GM23248 (cell line): ENCODE measurements at regions not wholly inside any gene's neighbourhood (a gene's known extent, or its start where the extent isn't known, plus 50 kb on each side); places are given as distances from the start of the nearest gene placed in this dataset.

Experiments used
- DNase-seq: peaks from one replicate; pipeline ENCODE4 v3.0.0-alpha.2; 2015
- H2AFZ ChIP-seq: fragments of 200-600 bp; sonication (generic); 2 replicates; pipeline ENCODE4 v1.6.1; 2016; ENCODE audit warnings: antibody characterized with exemption
- H3F3A ChIP-seq: fragments of 200-600 bp; sonication (generic); 2 replicates; pipeline ENCODE4 v1.6.1; 2016; ENCODE audit warnings: mild to moderate bottlenecking, antibody characterized with exemption, mixed run types; ENCODE audit not compliant: insufficient read depth
- H3K27ac ChIP-seq: fragments of 200-600 bp; sonication (generic); 2 replicates; pipeline ENCODE4 v1.5.1; 2016; ENCODE audit warnings: mild to moderate bottlenecking
- H3K27me3 ChIP-seq: fragments of 200-600 bp; sonication (generic); replicated peaks from 2 replicates; pipeline ENCODE4 v1.6.1; 2016; ENCODE audit warnings: mild to moderate bottlenecking; ENCODE audit not compliant: insufficient read depth
- H3K36me3 ChIP-seq: fragments of 200-600 bp; sonication (generic); 2 replicates; pipeline ENCODE4 v1.6.1; 2016; ENCODE audit warnings: low read depth, mild to moderate bottlenecking
- H3K4me1 ChIP-seq: fragments of 200-600 bp; sonication (generic); 2 replicates; pipeline ENCODE4 v1.6.1; 2016; ENCODE audit warnings: mild to moderate bottlenecking; ENCODE audit not compliant: insufficient read depth
- H3K4me2 ChIP-seq: fragments of 200-600 bp; sonication (generic); one replicate; pipeline ENCODE4 v1.6.1; 2016; ENCODE audit warnings: mild to moderate bottlenecking; ENCODE audit not compliant: unreplicated experiment
- H3K4me3 ChIP-seq: fragments of 200-600 bp; sonication (generic); 2 replicates; pipeline ENCODE4 v1.5.1; 2016; ENCODE audit warnings: mild to moderate bottlenecking
- H3K79me2 ChIP-seq: fragments of 200-600 bp; sonication (generic); 2 replicates; pipeline ENCODE4 v1.6.1; 2016; ENCODE audit warnings: mild to moderate bottlenecking; ENCODE audit not compliant: insufficient read depth
- H3K9ac ChIP-seq: fragments of 200-600 bp; sonication (generic); 2 replicates; pipeline ENCODE4 v1.6.1; 2016; ENCODE audit warnings: mild to moderate bottlenecking
- H3K9me2 ChIP-seq: fragments of 200-600 bp; sonication (generic); 2 replicates; pipeline ENCODE4 v1.6.1; 2016; ENCODE audit warnings: mixed run types, mild to moderate bottlenecking, moderate library complexity; ENCODE audit not compliant: insufficient read depth
- H3K9me3 ChIP-seq: fragments of 200-600 bp; sonication (generic); one replicate; pipeline ENCODE4 v1.6.1; 2017; ENCODE audit warnings: low read depth
- H4K20me1 ChIP-seq: fragments of 200-600 bp; sonication (generic); 2 replicates; pipeline ENCODE4 v1.6.0; 2016; ENCODE audit not compliant: insufficient read depth
- EZH2 ChIP-seq: fragments of 200-600 bp; sonication (generic); IDR thresholded peaks from 2 replicates; pipeline ENCODE4 v1.6.1; 2018; ENCODE audit warnings: antibody characterized with exemption, mild to moderate bottlenecking; ENCODE audit not compliant: insufficient read depth, poor library complexity, severe bottlenecking
- EZH2phosphoT487 ChIP-seq: fragments of 200-600 bp; sonication (generic); IDR thresholded peaks from 2 replicates; pipeline ENCODE4 v1.6.1; 2018; ENCODE audit warnings: antibody characterized with exemption, moderate library complexity, mild to moderate bottlenecking, low read depth; ENCODE audit not compliant: insufficient read depth
- WGBS, 2 experiments: methylation state at CpG; one replicate each; pipeline ENCODE4 v1.1.6; 2015 to 2017; ENCODE audit warnings: low lambda C conversion rate in 2 of 2, low coverage in 1 of 2; ENCODE audit errors: missing lambda C conversion rate in 2 of 2; 5-methylcytosine and 5-hydroxymethylcytosine counted together
- in situ Hi-C: fragments of 300-500 bp; cut with MboI; formaldehyde crosslinking; loops from 2 replicates; pipeline ENCODE4 v1.15.0; 2020

DNA sequence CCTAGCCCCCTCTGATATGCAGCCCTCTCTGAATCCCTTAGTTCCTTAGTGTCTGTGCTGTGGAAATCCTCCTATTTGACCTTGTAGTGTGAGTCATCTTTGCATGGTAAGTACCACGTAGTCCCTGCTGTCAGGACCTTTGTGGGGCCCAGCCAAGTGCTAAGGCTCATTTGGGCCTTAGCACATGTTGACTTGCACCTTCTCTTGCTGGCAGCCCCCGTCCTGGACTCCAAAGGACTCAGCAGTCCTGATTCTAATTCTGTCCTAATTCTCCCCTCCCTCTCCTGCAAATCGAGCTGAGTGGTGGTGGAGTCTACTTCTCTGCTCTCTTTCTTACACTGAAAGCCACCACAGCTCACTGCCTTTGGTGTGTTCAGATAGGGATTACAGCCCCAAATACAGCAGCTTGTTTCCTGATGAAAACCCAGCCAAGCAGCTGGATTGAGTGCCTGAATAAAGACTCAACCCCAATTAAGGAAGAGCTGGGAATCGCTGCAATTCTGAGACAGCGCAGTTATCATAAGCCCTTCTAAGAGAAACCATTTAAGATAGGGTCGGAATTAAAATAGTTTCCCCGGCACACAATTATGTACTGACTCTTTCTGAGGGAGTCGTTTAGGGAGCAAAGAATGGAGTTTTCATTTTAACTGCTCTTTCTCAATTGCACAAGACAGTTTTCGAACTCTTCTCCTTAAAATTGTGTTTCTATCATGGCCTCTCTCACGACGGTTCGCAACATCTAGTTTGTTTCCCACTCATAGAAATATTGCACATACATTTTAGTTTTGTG, 215.6 kb upstream of the TNP1 start:
- H3K9me2 ChIP-seq, result no peaks in the 10 kb centered on the region
- no peaks in the 10 kb centered on the region for H3K36me3 ChIP-seq
- H3K9me3 ChIP-seq, result no peaks in the 10 kb centered on the region
- H3K4me2 ChIP-seq, result no peak overlapping the region
- in situ Hi-C loops, result no loop called here
- H3K27ac ChIP-seq, result no peak overlapping the region
- no peaks in the 10 kb centered on the region for H3K27me3 ChIP-seq
- no peak overlapping the region for H3K4me3 ChIP-seq
- no peaks in the 10 kb centered on the region for H3F3A ChIP-seq
- peak; percentile 64 for DNase-seq
- H3K4me1 ChIP-seq, result peaks cover 11% of the 10 kb centered on the region
- H2AFZ ChIP-seq, result no peak overlapping the region
- WGBS, 2 experiments, result 78 to 81% methylated on average over 12 of the region's 12 CpGs
- no peaks in the 10 kb centered on the region for H4K20me1 ChIP-seq
- H3K9ac ChIP-seq, result no peak overlapping the region
- no peak for TF ChIP-seq EZH2
- TF ChIP-seq EZH2phosphoT487, result no peak
- no peaks in the 10 kb centered on the region for H3K79me2 ChIP-seq

DNA sequence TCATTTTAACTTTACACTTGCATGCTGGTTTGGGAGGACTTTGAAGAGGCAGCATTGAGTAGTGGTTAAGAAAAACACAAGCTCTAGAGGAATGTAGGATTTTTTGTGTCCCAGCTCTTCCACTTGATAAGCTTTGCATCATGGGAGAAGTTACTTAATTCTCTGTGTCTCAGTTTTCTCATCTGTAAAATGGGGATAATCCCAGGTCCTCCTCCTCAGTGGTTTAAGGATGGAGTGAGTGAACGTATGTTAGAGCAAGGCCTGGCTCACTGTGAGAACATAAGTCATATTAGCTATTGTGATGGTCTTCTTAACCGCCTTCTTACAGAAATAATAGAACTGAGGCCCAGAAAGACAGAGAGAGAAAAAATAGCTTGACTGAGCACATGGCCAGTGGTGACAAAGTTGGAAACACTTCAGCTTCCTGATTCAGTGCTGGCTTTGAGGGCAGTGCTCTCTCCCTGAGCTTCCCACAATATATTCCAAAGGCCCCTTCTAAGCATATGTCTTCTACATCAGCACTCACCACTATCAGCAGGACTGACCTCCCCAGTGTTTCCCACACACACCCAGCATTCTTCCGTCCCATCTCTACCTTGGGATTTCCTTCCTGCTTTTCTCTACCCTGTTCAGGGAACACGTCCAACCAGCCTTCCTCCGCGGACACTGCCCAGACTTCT, 214.9 kb upstream of the TNP1 start:
- no peak overlapping the region for H2AFZ ChIP-seq
- WGBS, 2 experiments, result 93 to 94% methylated on average over 6 of the region's 6 CpGs

DNA sequence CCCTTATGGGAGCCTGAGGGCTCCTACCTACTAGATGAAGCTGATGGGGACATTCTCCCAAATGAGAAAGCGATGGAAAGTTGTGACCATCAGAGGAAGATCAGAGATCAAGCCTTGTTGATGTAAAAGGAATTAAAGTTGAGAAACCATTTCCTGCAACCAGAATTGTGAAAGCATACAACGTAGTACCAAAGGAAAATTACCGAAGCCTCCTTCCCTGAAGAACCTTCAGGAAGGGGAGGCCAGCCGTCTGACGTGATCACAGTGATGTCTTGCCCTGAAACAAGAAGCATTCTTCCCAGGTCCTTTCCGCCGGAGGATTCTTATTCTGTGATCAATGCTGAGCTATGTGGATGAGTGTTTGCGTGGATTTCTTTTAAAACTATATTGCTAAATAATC, 211.6 kb upstream of the TNP1 start:
- WGBS, 2 experiments, result 92 to 97% methylated on average over 8 of the region's 8 CpGs
- TF ChIP-seq EZH2phosphoT487, result no peak
- no peak for TF ChIP-seq EZH2
- no peaks in the 10 kb centered on the region for H3K27me3 ChIP-seq
- no peak overlapping the region for H3K27ac ChIP-seq
- no peak overlapping the region for H3K4me3 ChIP-seq
- no peak overlapping the region for H3K9ac ChIP-seq
- H3K4me2 ChIP-seq, result no peak overlapping the region
- H2AFZ ChIP-seq, result no peak overlapping the region
- no peaks in the 10 kb centered on the region for H3K36me3 ChIP-seq
- H3K9me2 ChIP-seq, result no peaks in the 10 kb centered on the region
- H3K4me1 ChIP-seq, result peaks cover 4% of the 10 kb centered on the region; the same call in 1 of the 2 replicates
- in situ Hi-C loops, result no loop called here
- no peak for DNase-seq
- no peaks in the 10 kb centered on the region for H4K20me1 ChIP-seq
- peaks cover 10% of the 10 kb centered on the region; the same call in 1 of the 2 replicates for H3F3A ChIP-seq
- no peaks in the 10 kb centered on the region for H3K79me2 ChIP-seq
- no peaks in the 10 kb centered on the region for H3K9me3 ChIP-seq

More for the DNA sequence above, 214.9 kb upstream of the TNP1 start:
- Histone ChIP-seq H3K27ac (no peak overlapping the region), H3K79me2 (no peaks in the 10 kb centered on the region), H3K27me3 (no peaks in the 10 kb centered on the region), H3K4me3 (no peak overlapping the region), H3F3A (no peaks in the 10 kb centered on the region), H3K9ac (no peak overlapping the region), H4K20me1 (no peaks in the 10 kb centered on the region), H3K9me3 (no peaks in the 10 kb centered on the region), H3K36me3 (no peaks in the 10 kb centered on the region), H3K4me1 (peaks cover 11% of the 10 kb centered on the region), H3K9me2 (no peaks in the 10 kb centered on the region), H3K4me2 (no peak overlapping the region)
- in situ Hi-C loops, result no loop called here
- peak; percentile 39 for DNase-seq
- no peak for TF ChIP-seq EZH2
- TF ChIP-seq EZH2phosphoT487, result no peak

DNA sequence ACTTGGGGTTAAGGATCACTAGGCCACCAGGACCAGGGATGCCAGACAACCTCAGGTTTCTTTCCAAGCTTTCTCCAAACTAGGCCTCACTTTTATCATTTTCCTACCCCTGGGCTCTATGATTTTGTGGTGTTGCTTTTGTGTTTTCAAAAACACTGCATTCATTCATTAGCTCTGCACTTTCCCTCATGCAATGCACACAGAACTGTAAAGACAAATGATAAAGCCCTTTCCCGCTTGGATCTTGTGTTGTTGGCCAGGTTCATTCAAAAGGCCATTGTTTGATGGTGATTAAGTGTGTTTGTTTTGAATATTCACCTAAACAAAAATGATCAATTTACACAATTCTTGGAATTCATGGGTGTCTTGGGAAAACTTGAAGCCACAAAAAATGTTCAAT, 210.7 kb upstream of the TNP1 start:
- Histone ChIP-seq H3K4me1 (peaks cover 9% of the 10 kb centered on the region; the same call in 1 of the 2 replicates), H3K4me2 (no peak overlapping the region), H3K36me3 (no peaks in the 10 kb centered on the region), H3F3A (peaks cover 16% of the 10 kb centered on the region; the same call in 1 of the 2 replicates), H4K20me1 (no peaks in the 10 kb centered on the region), H3K27me3 (no peaks in the 10 kb centered on the region), H3K9ac (no peak overlapping the region), H3K79me2 (no peaks in the 10 kb centered on the region), H3K27ac (no peak overlapping the region), H3K9me2 (no peaks in the 10 kb centered on the region), H2AFZ (no peak overlapping the region), H3K4me3 (no peak overlapping the region), H3K9me3 (no peaks in the 10 kb centered on the region)
- in situ Hi-C loops, result no loop called here
- TF ChIP-seq EZH2 (no peak), EZH2phosphoT487 (no peak)
- WGBS, 2 experiments, result 100% methylated on average over 1 of the region's 1 CpG
- no peak for DNase-seq
